ENCODE measurements at regions not wholly inside any gene's neighbourhood (a gene's known extent, or its start where the extent isn't known, plus 50 kb on each side); places are given as distances from the start of the nearest gene placed in this dataset.

DNA sequence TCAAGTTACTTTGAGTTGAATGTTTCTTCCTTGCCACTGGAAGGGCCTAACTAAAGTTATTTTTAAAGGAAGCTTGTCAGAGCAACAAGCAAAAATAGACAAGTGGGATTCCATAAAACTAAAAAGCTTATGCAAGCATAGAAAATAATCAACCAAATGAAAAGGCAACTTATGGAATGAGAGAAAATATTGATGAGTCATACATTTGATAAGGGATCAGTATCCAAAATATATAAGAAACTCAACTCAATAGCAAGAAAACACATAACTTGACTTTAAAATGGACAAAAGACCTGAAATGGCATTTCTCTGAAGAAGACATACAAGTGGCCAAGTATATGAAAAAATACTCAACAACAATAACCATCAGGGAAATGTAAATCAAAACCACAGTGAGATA, 264.5 kb upstream of the UBASH3B start:
- TF ChIP-seq, protein P1, sequence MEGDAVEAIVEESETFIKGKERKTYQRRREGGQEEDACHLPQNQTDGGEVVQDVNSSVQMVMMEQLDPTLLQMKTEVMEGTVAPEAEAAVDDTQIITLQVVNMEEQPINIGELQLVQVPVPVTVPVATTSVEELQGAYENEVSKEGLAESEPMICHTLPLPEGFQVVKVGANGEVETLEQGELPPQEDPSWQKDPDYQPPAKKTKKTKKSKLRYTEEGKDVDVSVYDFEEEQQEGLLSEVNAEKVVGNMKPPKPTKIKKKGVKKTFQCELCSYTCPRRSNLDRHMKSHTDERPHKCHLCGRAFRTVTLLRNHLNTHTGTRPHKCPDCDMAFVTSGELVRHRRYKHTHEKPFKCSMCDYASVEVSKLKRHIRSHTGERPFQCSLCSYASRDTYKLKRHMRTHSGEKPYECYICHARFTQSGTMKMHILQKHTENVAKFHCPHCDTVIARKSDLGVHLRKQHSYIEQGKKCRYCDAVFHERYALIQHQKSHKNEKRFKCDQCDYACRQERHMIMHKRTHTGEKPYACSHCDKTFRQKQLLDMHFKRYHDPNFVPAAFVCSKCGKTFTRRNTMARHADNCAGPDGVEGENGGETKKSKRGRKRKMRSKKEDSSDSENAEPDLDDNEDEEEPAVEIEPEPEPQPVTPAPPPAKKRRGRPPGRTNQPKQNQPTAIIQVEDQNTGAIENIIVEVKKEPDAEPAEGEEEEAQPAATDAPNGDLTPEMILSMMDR (IDR thresholded peaks at IDR 0.05): no peak
- Histone ChIP-seq H3K27ac (no peak overlapping the region), H3K4me3 (no peak overlapping the region)
- DNase-seq (ENCODE audit: low spot score): no peak

DNA sequence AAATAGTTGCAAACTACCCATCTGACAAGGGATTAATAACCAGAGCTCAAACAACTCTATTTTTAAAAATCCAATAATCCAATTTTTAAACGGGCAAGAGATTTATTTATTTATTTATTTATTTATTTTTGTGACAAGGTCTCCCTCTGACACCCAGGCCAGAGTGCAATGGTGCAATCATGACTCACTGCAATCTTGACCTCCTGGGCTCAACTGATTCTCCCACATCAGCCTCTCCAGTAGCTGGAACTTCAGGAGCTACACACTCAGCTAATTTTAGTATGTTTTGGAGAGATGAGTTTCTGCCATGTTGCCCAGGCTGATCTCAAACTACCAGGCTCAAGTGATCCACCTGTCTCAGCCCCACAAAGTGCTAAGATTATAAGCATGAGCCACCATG, 267.2 kb upstream of the BLID start:
- DNase-seq (ENCODE audit: low spot score): no peak
- H3K27ac ChIP-seq: no peak overlapping the region
- H3K4me3 ChIP-seq: no peak overlapping the region
- TF ChIP-seq, protein P1 (IDR thresholded peaks at IDR 0.05): no peak

DNA sequence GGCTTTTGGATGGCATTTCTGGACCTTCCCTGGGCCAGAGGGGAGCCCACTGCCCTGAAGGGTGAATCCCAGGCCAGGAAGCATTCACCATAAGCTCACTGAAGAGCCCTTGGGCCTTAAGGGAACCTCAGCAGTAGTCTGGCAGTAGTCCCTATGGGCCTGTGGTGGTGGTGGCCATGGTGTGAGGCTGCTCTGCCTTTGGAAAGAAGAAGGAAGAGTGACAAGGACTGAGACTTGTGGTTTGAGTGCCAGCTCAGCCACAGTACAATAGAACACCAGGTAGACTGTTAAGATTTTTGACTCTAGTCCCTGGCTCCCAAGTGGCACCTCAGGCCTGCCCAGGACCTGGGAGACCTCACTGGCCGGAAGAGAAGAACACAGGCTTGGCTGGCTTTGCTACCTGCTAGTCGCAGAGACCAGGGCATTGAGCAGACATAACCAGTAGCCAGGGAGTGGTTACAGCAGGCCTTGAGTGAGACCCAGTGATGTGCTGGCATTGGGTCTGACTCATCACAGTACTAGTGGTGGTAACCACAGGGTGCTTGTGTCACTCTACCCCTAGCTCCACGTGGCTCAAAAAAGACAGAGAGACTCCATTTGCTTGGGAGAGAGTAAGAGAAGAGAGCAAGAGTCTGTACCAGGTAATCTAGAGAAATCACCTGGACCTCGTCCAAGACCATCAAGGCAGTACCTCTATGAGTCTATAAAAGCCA, 259.8 kb upstream of the BLID start:
- no peak overlapping the region for H3K27ac ChIP-seq
- TF ChIP-seq, protein P1 (IDR thresholded peaks at IDR 0.05): no peak
- DNase-seq (ENCODE audit: low spot score): no peak
- no peak overlapping the region for H3K4me3 ChIP-seq

DNA sequence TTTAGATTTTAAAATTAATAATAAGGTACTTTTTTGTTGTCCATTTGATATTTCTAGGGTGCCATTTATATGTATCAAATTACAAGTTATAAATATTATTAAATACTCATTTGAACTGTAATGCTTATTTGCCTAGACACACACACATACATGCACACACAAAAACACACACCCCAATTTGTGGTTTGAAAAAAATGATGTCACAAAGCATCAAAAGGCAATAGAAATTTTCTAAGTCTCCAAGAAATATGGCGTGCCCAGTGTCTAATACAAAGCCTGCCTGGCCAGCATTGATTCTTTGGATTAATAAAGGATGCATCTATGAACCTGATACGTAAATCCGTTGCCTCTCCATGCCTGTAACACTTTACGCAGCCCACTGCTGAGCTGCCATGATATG, 252.8 kb upstream of the BLID start:
- Histone ChIP-seq H3K27ac (no peak overlapping the region), H3K4me3 (no peak overlapping the region)
- DNase-seq (ENCODE audit: low spot score): no peak
- TF ChIP-seq, protein P1 (IDR thresholded peaks at IDR 0.05): no peak

DNA sequence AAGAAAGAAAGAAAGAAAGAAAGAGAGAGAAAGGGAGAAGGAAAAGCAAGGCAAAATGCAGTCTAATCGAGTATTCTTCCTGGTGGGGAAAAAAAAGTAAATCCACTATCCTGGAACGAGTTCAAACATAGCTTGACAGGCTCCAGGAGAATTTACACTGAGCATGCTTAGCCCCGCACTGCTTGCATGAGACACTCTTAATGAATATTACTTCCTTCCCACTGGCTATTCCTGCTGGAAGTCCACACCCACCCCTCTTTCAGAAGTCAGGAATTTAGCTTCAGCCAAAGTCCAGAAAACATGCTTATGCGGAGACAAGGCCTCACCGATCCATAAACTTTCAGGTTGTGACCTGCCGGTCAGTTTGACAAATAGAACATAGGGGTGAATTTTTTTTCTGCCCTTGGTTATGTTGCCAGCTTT, 251.8 kb upstream of the BLID start:
- TF ChIP-seq, protein P1 (IDR thresholded peaks at IDR 0.05): no peak
- H3K4me3 ChIP-seq: peak overlapping the region; percentile 38
- DNase-seq (ENCODE audit: low spot score): no peak
- H3K27ac ChIP-seq: peak overlapping the region; percentile 49 to 68

DNA sequence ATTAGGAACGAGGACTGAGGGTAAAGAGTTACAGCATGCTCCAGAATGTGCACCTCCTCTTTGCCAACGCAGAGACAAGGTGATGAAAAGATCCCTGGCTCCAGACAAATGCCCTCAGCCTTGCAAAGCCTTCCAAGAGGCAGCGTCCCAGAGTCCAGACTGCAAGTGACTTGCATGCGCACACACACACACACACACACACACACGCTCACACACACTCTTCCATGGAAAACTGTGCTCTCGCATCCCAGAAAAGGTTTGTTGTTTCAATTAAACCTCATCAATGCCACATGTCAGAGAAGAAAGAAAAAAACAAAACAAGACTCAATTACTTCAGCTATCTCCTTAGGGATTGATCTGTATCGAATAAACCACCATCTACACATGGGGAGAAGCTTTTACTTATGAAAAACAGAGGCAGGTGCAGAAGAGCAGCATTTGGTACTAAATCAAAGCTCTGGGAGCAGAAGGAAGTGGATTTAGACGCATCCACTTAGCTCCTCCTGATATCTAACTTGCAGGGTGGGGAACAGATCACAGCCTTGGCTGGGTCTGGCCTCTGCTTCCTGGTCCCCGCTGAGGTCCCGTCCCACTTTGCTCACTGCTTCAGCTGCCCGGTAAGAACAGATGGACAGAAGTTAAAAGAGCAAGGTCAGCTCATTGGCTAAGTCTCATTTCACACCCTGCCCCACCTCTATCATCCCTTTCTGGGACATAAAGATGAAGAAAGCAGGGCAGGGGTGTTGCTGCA, 249.8 kb upstream of the BLID start:
- H3K4me3 ChIP-seq: peak overlapping the region; percentile 67
- TF ChIP-seq, protein P1 (IDR thresholded peaks at IDR 0.05): no peak
- no peak for DNase-seq (ENCODE audit: low spot score)
- peak overlapping the region in 1 of 2 donors; percentile 75 for H3K27ac ChIP-seq

DNA sequence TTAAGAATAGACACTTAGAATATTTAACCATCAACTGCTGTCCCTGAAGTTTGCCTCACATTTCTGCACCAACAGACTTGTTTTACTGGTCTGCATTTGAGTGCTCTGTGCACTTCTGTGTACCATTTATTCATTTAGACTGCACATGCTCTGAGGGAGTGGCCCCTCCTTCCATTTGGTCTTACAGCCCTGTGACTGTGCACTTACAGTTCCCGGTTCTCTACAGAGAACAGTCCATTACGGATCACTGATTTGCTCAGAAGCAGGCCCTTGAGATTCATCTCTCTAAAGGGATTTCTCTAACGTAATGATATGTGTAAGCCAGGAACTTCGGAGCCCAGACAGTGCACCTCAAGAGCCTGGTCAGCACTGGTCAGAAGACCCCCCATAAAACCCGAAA, 247.3 kb upstream of the BLID start:
- TF ChIP-seq, protein P1 (IDR thresholded peaks at IDR 0.05): no peak
- no peak for DNase-seq (ENCODE audit: low spot score)
- no peak overlapping the region for H3K4me3 ChIP-seq
- no peak overlapping the region for H3K27ac ChIP-seq
